Forelimb muscle (tissue), 1 donor: ENCODE measurements at regions not wholly inside any gene's neighbourhood (a gene's known extent, or its start where the extent isn't known, plus 50 kb on each side); places are given as distances from the start of the nearest gene placed in this dataset.

Experiments used
- DNase-seq: peaks from one replicate; pipeline ENCODE4 v3.0.0-alpha.2; 2013; ENCODE audit warnings: low read depth

GRCh38 chr1:172952516-172952915, 98.2 kb downstream of the TNFSF18 start:
- no peak for DNase-seq

GRCh38 chr1:172954476-172955150, 96.1 kb downstream of the TNFSF18 start:
- DNase-seq: no peak

GRCh38 chr1:172955161-172955815, 95.5 kb downstream of the TNFSF18 start:
- DNase-seq: no peak

GRCh38 chr1:172956871-172957270, 93.9 kb downstream of the TNFSF18 start:
- DNase-seq: no peak

DNA sequence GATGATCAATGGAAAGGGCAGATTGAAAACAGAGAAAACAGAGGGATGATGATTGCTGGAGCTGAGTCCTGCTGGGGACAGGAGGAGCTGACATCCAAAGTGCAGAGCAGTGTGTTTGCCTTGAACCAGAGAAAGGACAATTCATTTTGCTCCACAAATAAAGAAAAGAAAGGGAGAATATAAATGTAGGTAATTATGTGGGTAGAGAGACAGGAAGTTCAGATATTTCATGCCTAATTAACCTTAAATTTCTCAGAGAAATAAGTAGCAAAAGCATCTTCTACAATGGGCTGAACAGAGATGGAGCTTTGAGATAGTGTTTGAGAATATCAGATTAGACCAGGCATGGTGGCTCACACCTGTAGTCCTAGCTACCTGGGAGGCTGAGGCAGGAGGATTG, 93.2 kb downstream of the TNFSF18 start:
- no peak for DNase-seq

DNA sequence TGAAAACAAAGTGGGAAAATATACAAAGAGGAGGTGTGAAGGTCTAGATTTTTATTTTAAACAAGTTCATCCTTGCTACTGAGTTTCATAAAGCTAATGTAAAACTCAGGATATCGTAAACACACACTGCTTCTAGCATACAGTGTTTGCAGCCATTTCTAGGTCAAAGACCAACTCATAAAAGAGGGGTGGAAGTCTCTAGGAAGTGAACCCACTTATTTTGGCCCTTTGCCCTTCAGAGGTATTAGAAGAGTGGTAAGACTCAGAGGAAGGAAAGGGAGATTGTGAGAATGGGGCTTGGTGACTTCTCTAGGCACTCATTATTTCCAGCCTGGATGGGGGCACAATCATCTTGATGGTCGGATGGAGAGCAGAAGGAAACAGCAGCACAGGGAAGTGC, 91.2 kb downstream of the TNFSF18 start:
- no peak for DNase-seq

- DNase-seq: no peak
Observed at GRCh38 chr1:172960019-172960418, 90.7 kb downstream of the TNFSF18 start.

DNA sequence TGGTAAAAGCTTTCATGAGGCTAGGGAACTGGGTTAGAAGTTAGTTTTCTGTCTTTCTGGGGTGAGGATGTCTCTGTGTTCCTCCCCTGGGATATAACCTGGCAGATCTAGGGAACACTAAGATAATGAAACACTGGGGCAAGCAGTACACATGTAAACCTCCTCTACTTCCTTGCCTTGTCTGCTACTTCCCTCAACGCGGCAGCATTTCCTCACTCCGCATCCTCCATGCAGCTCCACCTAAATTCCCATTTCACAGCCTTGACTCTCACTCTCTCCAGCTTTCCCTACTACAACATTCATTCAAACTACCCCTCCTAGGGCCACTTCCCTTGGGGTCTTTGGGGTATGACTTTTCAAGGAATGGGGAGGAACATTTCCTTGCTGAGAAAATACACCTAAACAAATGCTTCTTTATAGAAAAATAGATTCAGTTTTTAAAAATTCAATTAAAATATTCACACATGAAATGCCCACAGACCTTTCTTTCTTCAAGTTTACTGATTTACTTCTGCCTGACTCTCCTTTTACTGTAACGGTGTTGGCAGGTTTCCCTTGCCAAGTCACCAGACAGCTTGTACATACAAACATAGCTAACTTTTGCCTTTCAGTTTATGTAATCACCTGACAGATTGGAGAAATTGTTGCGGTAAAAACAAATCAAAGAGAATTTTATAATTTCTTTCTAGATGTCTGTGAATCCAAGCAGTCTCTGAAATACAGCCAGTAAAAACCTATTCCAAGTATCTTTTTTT, 90.1 kb downstream of the TNFSF18 start:
- no peak for DNase-seq

GRCh38 chr1:172964864-172965263, 85.9 kb downstream of the TNFSF18 start:
- DNase-seq: no peak

DNA sequence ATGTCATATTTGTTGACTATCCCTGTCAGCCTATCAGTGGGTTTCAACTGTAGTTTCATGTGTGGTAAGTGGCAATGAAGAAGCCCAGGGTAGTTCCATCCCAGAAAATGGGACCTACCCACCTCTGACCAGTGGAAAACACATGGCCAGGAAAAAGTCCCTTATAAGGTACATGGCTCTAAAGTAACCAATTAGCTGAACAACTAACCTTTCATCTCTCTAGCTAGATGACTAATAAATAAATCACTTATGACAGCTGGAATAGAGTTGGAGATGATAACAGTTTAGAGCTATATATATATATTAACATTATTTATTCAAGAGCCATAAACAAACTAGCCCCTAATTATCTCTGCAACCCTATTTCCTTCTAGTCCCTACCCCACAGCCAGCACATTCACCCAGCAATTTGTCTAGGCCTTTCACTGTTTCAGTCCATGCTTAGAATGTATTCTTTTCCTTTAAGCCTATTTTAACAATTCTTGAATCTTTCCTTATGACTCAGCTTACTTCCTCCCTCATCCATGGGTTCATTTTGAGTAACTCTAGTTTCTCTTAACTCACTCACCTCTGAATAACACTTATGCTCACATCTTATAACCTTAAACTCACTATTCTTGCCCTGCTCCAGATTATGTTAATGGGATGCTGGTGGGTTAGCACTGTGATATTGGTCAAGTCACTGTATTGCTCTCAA, 83.7 kb downstream of the TNFSF18 start:
- no peak for DNase-seq

DNA sequence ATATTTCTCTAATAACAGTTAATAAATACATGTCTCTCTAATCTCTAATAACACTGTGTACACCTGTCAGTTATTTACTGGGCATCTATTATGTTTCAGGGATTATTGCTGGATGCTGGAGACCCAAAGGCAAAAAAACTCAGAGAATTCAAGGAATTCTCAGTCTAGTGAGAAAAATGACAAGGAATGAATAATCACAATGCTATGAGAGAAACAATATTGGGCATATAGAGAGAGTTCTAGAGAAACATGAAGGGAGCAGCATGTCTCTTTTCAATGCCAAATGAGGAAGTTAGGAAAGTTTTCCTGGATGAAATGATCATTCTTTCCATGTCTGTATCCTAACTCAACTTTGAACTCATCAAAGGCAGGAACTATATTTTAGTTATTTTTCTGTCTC, 82.8 kb downstream of the TNFSF18 start:
- DNase-seq: no peak

DNA sequence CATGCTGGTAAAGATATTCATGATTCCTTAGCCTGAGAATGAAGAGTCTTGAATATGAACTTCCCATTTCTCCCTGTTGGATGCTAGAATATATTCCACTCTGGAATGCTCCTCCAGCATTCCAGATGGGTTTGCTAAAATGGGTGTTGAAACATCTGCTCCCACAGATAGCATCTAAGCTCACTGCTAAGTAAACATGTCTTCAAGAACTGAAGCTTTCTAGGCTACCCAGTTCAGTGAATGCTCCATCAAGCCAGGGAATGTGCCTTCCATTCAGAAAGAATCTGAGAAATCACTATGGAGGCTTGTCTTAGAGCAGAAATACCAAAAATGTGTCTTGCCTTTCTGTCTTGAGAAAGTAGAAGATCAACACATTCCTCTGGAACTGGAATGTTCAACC, 81.1 kb downstream of the TNFSF18 start:
- no peak for DNase-seq

- DNase-seq: no peak
Observed at GRCh38 chr1:172970186-172970585, 80.6 kb downstream of the TNFSF18 start.

DNA sequence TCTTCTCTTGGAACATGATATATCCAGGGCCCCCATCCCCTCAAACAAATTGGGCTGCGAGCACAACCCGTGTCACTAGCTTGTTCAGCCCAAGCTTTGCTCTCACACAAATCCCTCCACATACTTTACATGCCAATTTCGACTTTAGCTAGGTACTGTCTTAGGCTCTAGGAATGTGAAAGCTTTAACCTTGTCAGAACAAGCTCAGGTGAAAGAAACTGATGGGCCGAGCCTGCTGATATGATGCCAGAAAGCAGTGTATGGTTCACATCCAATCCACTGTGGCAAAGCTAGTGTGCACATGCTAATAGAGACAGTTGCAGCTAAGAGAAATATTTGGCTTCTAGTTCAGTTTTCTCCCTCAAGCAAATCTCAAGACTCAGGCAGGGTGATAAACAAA, 79.5 kb downstream of the TNFSF18 start:
- DNase-seq: no peak

DNA sequence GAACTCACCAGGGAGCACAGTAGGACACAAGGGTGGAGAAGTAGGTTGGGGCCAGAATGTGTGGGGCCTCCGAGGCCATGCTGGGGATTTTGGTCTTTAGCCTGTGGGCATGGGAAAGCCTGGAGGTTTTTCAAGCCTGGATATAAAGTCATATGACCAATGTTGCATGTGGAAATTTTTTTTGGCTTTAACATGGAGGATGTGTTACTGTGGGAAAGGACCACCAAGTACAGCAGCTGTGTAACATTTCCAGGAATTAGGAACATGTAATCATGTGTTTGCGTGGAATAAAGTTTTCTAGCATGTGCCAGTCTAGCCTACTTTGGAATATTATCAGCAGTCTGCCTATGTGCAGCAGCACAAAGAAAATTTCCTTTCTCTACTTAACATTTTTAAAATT, 78.5 kb downstream of the TNFSF18 start:
- no peak for DNase-seq

GRCh38 chr1:172973424-172973823, 77.3 kb downstream of the TNFSF18 start:
- no peak for DNase-seq

GRCh38 chr1:172976222-172977041, 74.3 kb downstream of the TNFSF18 start:
- no peak for DNase-seq

GRCh38 chr1:172977296-172978017, 73.3 kb downstream of the TNFSF18 start:
- DNase-seq: no peak

DNA sequence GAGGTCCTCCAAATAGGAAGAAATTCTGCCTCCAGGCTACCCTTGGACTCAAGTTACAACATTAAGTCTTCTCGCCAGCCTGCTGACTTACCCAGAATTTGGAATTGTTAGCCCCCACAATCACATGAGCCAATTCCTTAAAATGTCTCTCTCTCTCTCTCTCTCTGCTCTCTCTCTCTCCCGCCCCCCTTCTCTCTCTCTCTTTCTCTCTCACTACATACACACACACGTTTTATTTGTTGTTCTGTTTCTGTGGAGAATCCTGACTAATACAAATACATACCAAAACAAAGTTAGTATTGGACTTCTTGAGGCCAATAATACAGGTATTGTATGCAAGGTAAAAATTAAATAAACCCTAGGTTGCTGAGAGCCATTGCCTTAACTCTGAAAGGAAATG, 72.1 kb downstream of the TNFSF18 start:
- DNase-seq: no peak

DNA sequence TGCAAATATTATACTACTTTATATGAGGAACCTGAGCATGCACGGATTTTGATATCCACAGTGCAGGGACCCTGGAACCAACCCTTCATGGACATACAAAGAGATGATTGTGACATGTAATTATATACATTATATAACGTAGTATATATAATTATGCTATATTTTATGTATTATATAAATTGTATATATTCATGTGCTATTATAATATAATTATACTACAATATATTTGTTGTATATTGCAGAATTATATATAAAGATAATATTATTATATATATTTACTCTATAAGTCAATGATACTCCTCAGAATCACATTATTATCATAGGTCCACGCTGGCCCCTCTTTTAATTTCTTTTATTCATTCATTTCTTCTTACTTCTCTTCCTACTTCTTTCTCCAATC, 70.9 kb downstream of the TNFSF18 start:
- no peak for DNase-seq

DNA sequence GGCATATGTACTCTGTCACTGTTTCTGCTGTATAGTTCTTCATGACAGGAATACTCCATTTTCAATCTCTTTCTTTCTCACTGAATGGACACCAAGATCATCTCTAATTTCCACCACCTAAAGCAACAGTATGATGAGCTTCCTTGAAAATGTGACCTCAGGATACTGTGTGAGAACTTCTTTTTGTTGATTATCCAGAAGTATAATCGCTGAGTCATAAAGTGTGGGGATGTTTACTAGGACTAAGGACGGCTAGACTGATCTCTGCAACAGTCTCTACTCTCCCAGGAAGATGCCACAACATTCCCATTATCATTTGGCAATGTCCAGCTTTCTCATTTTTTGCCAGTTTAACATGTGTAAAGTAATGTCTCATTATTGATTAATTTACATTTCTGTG, 70.3 kb downstream of the TNFSF18 start:
- DNase-seq: no peak
